ENCODE measurements at regions not wholly inside any gene's neighbourhood (a gene's known extent, or its start where the extent isn't known, plus 50 kb on each side); places are given as distances from the start of the nearest gene placed in this dataset.

- DNase-seq (ENCODE audit: low read depth, low spot score): no peak
Observed at GRCh38 chr5:172588380-172588779, 52.7 kb upstream of the NEURL1B start.

GRCh38 chr5:172587061-172587405 lies 54.0 kb upstream of the NEURL1B start:
- DNase-seq (ENCODE audit: low read depth, low spot score): no peak

GRCh38 chr5:172586125-172587060 lies 54.7 kb upstream of the NEURL1B start:
- no peak for DNase-seq (ENCODE audit: low read depth, low spot score)

- no peak for DNase-seq (ENCODE audit: low read depth, low spot score)
Observed at GRCh38 chr5:172585114-172585513, 55.9 kb upstream of the NEURL1B start.

GRCh38 chr5:172584638-172585037 lies 56.4 kb upstream of the NEURL1B start:
- no peak for DNase-seq (ENCODE audit: low read depth, low spot score)

- no peak for DNase-seq (ENCODE audit: low read depth, low spot score)
Observed at GRCh38 chr5:172583931-172584511, 57.0 kb upstream of the NEURL1B start.

GRCh38 chr5:172582940-172583339 lies 58.1 kb upstream of the NEURL1B start:
- no peak for DNase-seq (ENCODE audit: low read depth, low spot score)

GRCh38 chr5:172581315-172581714 lies 59.7 kb upstream of the NEURL1B start:
- DNase-seq (ENCODE audit: low read depth, low spot score): no peak

GRCh38 chr5:172579403-172579990 lies 61.6 kb upstream of the NEURL1B start:
- no peak for DNase-seq (ENCODE audit: low read depth, low spot score)

GRCh38 chr5:172577267-172577909 lies 63.7 kb upstream of the NEURL1B start:
- DNase-seq (ENCODE audit: low read depth, low spot score): no peak

GRCh38 chr5:172575816-172576545 lies 65.1 kb upstream of the NEURL1B start:
- DNase-seq (ENCODE audit: low read depth, low spot score): no peak

GRCh38 chr5:172575416-172575815 lies 65.6 kb upstream of the NEURL1B start:
- DNase-seq (ENCODE audit: low read depth, low spot score): no peak

GRCh38 chr5:172574871-172575223 lies 66.2 kb upstream of the NEURL1B start:
- DNase-seq (ENCODE audit: low read depth, low spot score): no peak

GRCh38 chr5:172573986-172574870 lies 66.8 kb upstream of the NEURL1B start:
- no peak for DNase-seq (ENCODE audit: low read depth, low spot score)

- DNase-seq (ENCODE audit: low read depth, low spot score): no peak
Observed at GRCh38 chr5:172573120-172573882, 67.8 kb upstream of the NEURL1B start.

- no peak for DNase-seq (ENCODE audit: low read depth, low spot score)
Observed at GRCh38 chr5:172572440-172572839, 68.6 kb upstream of the NEURL1B start.

- no peak for DNase-seq (ENCODE audit: low read depth, low spot score)
Observed at GRCh38 chr5:172571892-172572291, 69.2 kb upstream of the NEURL1B start.

GRCh38 chr5:172571413-172571812 lies 69.7 kb upstream of the NEURL1B start:
- no peak for DNase-seq (ENCODE audit: low read depth, low spot score)

GRCh38 chr5:172570594-172571334 lies 70.3 kb upstream of the NEURL1B start:
- DNase-seq (ENCODE audit: low read depth, low spot score): no peak
